Activated CD4-positive, alpha-beta T cell treated with anti-CD3 and anti-CD28 coated beads, Interleukin-2, Interleukin-4, amounts not matched to agents 100 ng/mL and 50 ng/mL, durations not matched to agents 16 hours and 8 hours (primary cell): ENCODE measurements at regions not wholly inside any gene's neighbourhood (a gene's known extent, or its start where the extent isn't known, plus 50 kb on each side); places are given as distances from the start of the nearest gene placed in this dataset.

Experiments used
- DNase-seq: peaks from one replicate; pipeline ENCODE4 v3.0.0-alpha.2; 2020; ENCODE audit warnings: low spot score

- no peak for DNase-seq
Measured at GRCh38 chr4:156098805-156099204, 145.1 kb upstream of the CTSO start.

GRCh38 chr4:156085100-156085499 is 131.4 kb upstream of the CTSO start:
- DNase-seq: no peak

DNA sequence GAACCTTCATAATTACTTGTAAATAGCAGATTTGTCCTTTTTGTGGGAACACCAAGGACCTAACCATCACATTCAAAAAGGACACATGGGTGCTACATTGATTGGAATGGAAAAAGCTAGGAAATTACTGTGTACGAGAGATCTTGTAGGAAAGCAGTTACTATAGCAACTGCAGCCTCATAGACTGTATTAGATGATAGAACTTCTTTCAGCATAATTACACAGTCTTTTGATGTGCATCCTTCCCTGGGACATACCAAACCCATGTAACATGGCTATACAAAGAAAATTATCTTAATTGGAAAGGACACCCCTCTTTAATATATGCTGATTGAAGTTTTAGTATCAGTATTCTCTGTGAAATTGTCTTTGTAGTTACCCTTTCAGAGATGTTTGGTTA is 130.7 kb upstream of the CTSO start:
- no peak for DNase-seq

DNA sequence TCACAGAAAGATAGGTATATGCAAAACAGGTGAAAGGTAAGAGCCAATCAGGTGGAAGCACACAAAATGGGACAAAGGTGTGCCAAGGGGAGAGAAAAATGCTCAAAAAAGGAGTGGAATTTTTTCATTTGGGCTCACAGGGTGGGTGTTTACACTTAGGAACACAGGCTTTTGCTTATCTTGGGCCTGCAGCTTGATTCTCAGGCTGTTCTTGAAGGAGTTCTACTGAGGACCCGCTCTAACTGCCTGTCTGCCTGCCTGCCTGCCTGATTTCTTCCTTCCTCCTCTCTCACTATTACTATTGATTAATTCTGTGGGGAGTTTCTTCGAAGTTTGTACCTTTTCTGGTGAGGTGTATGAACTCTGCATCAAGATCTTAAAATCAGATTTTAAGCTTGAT is 120.3 kb upstream of the CTSO start:
- DNase-seq: no peak

- no peak for DNase-seq
Measured at GRCh38 chr4:156060661-156061060, 107.0 kb upstream of the CTSO start.

DNA sequence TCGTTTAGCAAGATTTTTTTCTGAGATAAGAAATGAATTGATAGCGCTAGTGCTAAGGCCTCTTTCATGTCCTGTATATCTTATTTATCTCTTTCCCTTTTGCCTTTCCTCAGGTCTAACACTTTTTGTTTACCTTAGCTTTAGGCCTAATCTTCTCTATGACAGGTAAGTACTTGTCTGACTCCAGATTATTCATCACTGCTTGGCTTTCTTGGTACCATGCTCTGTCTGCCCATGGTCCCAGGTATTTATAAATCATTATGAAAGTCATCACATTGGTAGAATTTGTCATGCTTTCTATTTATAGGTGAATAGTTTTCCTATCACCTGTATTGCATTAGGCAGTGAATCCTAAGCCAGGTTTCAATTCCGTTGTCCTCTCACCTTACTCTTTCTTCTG is 99.5 kb upstream of the CTSO start:
- no peak for DNase-seq

DNA sequence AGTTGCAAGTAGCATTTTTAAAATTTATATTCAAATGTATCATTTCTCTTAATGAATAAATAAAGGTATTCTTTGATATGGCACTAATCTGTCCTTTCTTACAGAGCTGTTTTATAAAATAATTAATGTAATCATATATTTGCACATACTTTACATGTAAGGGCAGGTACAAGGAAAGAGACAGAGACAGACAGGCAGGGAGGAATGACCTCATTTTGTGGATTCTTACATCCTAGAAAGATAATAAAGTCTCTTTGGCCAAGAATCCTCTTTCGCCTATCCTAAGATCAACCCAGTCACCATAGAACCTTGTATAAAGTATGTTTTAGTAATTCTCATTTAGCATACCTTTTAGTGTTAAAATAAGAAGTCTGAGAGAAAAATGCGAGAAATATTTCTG is 98.5 kb upstream of the CTSO start:
- DNase-seq: no peak

DNA sequence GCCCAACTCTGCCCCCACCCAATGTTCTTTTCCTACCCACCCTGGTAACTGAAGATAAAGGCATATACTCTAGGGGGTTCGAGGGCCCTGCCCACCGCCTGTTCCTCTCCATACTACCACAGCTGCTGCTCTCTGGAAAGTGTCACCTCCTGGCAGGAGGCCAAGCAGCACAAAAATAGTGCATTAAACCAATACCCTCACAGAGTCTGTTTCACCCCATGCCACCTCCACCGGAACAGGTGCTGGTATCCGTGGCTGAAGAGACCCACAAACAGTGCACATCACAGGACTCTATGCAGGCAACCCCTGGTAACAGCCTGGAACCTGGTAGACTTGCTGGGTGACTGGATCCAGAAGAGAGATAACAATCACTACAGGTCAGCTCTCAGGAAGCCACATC is 85.1 kb upstream of the CTSO start:
- no peak for DNase-seq

- no peak for DNase-seq
Measured at GRCh38 chr4:156036496-156036895, 82.8 kb upstream of the CTSO start.

DNA sequence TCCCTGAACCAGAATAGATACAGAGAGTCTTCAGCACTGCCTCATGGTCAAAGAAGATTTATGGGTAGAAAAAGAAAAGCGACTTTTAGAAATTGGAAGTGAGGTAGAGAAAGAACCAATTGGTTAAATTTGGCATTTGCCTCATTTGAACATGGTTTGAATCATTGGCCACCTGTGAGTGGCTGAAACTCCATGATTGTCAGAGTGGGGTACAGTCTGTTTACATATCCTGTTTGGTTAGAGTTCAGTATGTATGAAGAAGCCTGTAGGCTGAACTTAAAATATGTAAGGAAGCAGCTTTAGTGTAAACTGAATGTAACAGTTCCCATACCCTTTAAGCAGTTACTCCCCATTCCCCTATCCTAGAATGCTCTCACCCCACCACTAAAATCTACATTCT is 76.0 kb upstream of the CTSO start:
- no peak for DNase-seq

DNA sequence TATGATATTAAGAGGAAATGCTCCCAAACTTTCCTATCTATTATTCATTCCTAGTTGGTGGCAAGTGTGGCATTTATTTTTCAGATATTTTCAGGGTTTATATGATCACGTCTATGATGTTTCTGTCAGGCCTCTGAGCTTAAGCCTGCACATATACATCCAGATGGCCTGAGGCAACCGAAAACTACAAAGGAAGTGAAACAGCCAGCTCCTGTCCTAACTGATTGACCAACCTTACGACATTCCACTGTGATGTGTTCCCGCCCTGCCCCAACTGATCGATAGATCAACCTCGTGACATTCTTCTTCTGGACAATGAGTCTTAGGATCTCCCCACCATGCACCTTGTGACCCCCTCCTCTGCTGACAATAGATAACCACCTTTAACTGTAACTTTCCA is 67.6 kb upstream of the CTSO start:
- no peak for DNase-seq

- DNase-seq: no peak
Measured at GRCh38 chr4:156019246-156019645, 65.6 kb upstream of the CTSO start.

- no peak for DNase-seq
Measured at GRCh38 chr4:156018383-156018782, 64.7 kb upstream of the CTSO start.

- DNase-seq: no peak
Measured at GRCh38 chr4:156015781-156016180, 62.1 kb upstream of the CTSO start.

GRCh38 chr4:156006192-156006591 is 52.5 kb upstream of the CTSO start:
- no peak for DNase-seq
